HG03097 (cell line): ENCODE measurements at regions not wholly inside any gene's neighbourhood (a gene's known extent, or its start where the extent isn't known, plus 50 kb on each side); places are given as distances from the start of the nearest gene placed in this dataset.
A peak's percentile ranks its signal among the peaks of the same experiment; 100 is the strongest.
"Not testable (repeated sequence)": the region's sequence is repeated elsewhere in the genome, so short reads cannot be mapped to it uniquely, and the experiment has no call there.

ENCODE experiments used
- ATAC-seq: cut with Tn5 transposase; IDR thresholded peaks from one replicate; pipeline ENCODE4 v1.9.1; 2021; ENCODE audit not compliant: unreplicated experiment, low FRiP score

DNA sequence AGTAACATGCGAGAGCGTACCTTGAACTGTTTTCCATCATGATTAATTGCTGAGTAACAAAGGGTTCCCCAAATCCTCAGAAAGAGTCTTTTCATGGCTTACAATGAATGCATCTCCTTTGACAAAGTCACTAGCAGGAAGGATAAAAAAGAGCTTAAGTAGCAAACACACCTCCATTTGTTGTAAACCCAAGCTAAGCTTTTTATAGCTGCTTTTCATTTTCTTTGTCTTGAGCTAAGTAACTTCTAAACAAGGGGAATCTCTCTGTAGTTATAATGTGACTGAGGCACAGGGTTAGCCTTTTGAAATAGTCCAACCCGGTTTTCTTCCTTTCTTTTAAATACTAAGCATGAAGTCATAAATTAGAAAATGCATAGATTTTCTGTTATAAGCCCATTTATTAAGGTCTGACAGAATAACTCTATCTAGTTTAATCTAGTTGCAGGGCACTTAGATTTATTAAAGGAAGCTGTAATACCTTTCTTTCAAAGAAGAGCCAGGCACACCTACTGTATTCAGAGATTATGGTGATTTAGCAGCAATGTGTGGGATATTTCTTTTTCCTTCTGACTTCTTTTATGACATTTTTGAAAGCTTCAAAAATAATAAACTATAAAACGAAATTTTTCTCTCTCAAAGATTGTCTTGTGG, 226.9 kb upstream of the SMIM31 start:
- no peak for ATAC-seq

DNA sequence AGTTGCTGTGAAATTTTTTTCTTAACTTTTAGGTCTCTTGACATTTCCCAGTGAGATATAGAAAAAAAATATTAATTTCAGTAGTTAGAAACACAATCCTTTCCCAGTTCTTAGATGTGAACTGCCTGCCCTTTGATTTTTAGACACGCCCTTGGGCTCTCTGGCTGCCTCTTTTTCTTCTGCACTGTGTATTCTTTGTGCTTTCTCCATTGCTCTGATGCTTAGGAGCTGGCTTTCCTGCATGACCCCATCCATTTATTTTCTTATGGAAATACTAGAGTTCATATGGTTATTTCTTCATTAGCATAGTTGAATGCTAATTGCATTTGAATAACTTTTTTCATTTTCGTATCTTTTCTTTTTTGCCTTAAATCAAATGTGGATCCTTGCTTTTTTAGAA, 224.9 kb upstream of the SMIM31 start:
- ATAC-seq, result no peak

DNA sequence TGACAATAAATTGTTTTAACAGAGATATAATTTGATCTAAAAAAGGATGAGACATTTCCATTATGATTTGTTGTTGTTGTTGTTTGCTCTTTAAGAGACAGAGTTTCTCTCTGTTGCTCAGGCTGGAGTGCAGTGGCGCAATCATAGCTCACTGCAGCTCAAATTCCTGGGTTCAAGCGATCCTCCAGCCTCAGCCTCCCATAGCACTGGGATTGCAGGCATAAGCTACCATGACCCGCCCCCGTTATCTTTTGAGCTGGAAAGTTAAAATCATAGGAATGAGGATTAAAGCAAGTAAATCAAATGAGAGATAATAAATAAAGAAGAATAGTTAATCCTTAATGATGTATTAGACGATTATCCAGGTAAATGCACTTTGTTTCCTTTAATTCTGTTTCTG, 224.4 kb upstream of the SMIM31 start:
- ATAC-seq, result no peak

DNA sequence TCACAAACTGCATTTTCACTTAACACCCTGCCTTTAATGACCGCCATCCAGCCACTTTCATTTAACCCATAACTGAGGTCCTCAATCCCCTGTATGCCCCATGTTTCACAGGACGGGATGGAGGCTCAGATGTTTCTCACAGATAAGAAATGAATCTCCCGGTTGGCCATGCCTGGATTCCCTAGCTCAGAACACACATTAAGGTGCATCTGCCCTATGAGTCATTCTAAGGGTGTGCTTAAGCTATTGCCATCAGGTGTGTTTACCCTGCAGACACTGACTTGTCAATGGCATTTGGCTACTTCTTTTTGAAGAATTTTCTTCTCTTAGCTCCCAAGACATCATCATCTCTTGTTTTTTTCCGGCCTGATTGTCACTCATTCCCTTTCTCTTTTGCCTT, 222.6 kb upstream of the SMIM31 start:
- no peak for ATAC-seq

DNA sequence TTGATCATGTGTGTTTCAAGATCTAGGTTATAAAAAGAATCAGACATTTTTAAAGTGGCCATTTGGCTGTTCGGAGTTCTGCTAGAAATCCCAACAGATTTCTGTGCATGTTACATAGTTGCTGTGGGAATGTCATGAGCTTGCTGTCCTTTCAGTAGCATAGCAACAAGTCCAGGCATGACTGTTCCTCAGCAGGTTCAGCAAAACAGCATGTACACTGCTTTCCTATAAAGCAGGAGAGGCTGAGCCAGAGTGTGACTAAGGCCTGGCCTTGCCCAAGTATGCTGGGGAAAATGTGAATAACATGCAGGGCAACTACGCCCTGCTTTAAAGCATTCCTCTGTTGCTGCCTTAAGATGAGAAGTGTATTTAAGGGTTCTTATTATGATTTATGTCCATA, 217.1 kb upstream of the SMIM31 start:
- ATAC-seq, result no peak

DNA sequence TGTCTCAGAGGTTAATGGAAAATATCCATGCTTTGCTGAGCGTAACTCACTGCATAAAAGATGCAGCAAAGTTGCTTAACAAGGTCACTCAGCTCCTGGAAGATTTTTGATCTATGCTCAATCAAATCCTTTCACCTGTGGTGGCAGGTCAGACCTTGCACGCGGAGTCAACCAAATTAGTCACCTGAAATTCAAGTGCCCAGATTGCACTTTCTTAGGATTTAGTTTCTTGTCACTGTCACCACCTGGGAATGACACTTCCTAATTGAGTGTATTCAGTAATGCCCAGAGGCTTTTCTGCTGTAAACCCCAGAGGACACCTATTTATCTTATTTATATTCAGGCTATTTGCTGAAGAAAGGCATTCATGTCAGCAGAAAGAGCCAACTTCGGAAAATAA, 215.8 kb upstream of the SMIM31 start:
- no peak for ATAC-seq

DNA sequence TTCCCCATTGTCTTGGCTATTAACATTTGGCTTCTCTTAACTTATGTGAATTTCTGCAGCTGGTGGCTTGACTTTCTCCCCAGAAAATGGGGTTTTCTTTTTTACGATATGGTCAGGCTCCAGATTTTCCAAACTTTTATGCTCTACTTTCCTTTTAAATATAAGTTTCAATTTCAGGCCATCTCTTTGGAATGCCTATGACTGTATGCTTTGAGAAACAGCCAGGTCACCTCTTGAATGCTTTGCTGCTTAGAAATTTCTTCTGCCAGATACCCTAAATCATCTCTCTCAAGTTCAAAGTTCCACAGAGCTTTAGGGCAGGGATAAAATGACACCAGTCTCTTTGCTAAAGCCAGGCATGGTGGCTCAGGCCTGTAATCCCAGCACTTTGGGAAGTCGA, 212.9 kb upstream of the SMIM31 start:
- ATAC-seq, result no peak

DNA sequence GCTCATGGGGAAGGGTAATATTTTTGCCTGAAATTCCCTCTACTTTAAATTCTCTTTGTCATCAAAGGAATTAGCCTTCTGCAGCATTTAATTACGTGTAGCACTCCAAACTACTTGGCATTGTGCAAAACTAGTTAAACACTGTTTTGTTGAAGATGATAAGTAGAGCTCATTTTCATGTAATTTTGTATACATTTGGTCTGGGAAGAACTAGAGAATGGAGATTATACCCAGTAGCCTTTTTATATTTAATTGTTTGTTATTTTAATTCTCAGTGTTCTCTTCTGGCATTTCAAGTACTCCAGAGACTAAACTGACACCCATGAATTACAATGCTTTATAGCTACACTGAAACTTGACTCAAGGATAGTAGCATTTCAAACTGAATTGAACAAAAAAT, 211.5 kb upstream of the SMIM31 start:
- ATAC-seq, result no peak

DNA sequence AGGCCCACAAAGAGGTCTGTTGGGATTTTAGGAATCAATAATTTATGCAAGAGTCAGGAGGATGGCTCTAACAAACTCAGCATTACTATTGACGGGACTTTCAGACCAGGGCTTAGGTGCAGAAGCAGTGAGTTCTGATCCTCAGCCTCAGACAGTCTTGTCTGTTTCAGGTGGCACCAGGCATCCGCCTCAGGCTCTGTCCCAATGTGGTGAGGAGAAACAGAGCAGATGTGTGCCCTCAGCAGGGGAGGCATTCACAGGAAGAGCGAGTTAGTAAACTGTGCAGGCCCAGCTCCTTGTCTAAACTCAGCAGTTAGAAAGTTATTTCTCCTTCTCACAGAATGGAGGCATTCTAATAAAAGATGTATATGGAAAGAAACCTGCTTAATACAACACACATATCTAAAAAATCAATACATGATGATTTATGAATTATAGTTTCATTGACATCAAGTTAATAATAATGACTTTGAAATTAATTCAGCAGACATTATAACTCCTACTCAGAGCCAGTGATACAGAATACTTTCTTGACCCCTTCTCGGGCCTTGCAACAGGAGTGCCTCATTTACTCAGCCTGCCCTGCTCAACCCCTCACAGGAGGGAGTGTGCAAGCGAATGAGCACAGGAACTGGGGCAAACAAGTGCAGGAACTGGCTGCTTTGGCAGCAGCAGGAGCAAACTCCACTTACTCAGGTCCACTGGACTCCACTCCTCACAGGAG, 202.8 kb upstream of the SMIM31 start:
- ATAC-seq, result no peak

DNA sequence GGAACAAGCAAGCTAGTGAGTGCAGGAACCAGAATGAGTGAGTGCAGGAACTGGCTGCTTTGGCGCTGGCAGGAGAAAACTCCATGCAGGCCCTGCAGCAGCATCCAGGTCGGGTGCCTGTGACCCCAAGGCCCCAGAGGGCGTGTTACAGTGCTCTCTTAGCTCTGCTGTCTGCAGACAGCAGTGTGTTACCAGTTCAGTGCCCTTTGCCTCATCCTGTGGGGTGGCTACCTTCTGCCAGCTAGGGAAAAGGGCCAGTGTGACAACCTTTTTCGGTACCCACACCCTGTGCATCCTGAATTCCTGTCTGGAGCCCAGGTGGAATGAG, 202.3 kb upstream of the SMIM31 start:
- no peak for ATAC-seq

- no peak for ATAC-seq
These were observed 182.1 kb upstream of the SMIM31 start for GRCh38 chr4:164571593-164572390.

- ATAC-seq, result no peak
These were observed 181.1 kb upstream of the SMIM31 start for GRCh38 chr4:164572877-164573279.

DNA sequence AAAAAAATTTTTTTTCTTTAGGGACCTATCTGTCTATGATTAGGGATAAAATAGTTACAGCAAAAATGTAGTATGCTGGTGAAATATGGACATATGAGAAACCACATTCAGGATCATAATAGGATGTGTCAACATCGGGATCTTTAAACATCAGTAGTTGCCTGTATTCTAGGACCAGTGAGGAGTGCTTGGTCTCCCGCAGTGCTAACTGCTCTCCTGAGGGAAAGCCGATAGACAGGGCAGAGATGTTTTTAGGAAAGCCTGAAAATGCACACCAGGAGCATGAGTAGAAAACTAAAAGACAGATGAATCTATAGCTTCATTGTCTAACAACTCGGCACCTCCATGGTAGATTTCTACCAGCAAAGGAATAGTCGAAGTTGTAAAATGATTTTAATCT, 178.1 kb upstream of the SMIM31 start:
- no peak for ATAC-seq

- no peak for ATAC-seq
These were observed 174.5 kb upstream of the SMIM31 start for GRCh38 chr4:164579270-164579942.

DNA sequence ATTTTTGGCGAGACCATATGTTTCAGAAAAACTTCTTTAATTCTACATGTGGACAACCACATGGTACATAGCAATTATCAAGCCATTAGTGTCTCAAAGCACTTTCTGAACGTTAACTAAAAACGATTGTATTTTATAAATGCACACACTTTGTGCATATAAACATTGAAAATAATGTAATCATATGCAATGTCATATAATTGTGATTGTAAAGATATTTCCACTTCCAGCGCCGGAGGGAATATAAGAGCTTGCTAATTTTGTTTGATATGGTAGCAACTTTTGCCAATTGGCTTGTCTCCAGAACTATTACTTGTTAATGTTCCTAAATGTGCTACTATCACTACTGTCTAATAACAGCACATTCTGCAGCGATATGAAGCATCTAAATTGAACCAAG, 162.3 kb upstream of the SMIM31 start:
- ATAC-seq, result no peak

GRCh38 chr4:164595751-164596150, 158.2 kb upstream of the SMIM31 start:
- ATAC-seq, result no peak

GRCh38 chr4:164596318-164596878, 157.5 kb upstream of the SMIM31 start:
- no peak for ATAC-seq

GRCh38 chr4:164596927-164597326, 157.0 kb upstream of the SMIM31 start:
- no peak for ATAC-seq

GRCh38 chr4:164601653-164602052, 152.3 kb upstream of the SMIM31 start:
- no peak for ATAC-seq

- not testable (repeated sequence) for ATAC-seq
These were observed 148.1 kb upstream of the SMIM31 start for GRCh38 chr4:164605791-164606190.

DNA sequence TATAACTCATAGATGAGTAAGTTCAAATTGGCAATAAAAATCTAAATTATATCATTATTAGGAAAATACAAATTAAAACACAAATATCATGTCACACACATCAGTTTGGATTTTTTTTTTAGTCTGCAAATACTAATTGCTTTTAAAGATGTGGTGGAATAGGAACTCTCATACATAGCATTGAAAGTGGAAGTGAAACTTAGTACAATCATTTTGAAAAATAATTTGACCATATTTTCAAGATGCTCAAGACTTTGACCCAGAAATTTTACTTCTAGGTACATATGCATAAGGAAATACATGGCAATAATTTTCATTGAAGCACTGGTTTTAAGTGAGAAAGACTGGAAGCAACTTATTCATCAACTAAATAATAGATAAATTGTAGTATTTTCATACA, 147.5 kb upstream of the SMIM31 start:
- ATAC-seq, result peak; percentile 96
